Type B pancreatic cell (in vitro differentiated cells): ENCODE measurements at regions not wholly inside any gene's neighbourhood (a gene's known extent, or its start where the extent isn't known, plus 50 kb on each side); places are given as distances from the start of the nearest gene placed in this dataset.
"Not testable (repeated sequence)": the region's sequence is repeated elsewhere in the genome, so short reads cannot be mapped to it uniquely, and the experiment has no call there.

Experiments used
- DNase-seq: peaks from one replicate; pipeline ENCODE4 v3.0.0; 2021; ENCODE audit warnings: mixed read lengths; ENCODE audit not compliant: unreplicated experiment; ENCODE audit errors: extremely low spot score
- H3K27ac Mint-ChIP-seq: 2 replicates; pipeline ENCODE4 v1.8.0; 2021; ENCODE audit warnings: mild to moderate bottlenecking, mixed read lengths
- H3K27me3 Mint-ChIP-seq: 2 replicates; pipeline ENCODE4 v1.8.0; 2021; ENCODE audit warnings: mixed read lengths
- H3K36me3 Mint-ChIP-seq: 2 replicates; pipeline ENCODE4 v1.8.0; 2021; ENCODE audit warnings: mixed read lengths
- H3K4me1 Mint-ChIP-seq: one replicate; pipeline ENCODE4 v1.8.0; 2021; ENCODE audit warnings: mixed read lengths; ENCODE audit not compliant: unreplicated experiment
- H3K4me3 Mint-ChIP-seq: 2 replicates; pipeline ENCODE4 v1.8.0; 2021; ENCODE audit warnings: mild to moderate bottlenecking, mixed read lengths
- H3K9me3 Mint-ChIP-seq: 2 replicates; pipeline ENCODE4 v1.8.0; 2021; ENCODE audit warnings: mixed read lengths
- TF ChIP-seq, protein P1 (sequence below): fragments of 200-600 bp; sonication (generic); conservative IDR thresholded peaks from 2 replicates; pipeline ENCODE4 v1.5.0; 2021; ENCODE audit warnings: antibody characterized with exemption, mild to moderate bottlenecking

DNA sequence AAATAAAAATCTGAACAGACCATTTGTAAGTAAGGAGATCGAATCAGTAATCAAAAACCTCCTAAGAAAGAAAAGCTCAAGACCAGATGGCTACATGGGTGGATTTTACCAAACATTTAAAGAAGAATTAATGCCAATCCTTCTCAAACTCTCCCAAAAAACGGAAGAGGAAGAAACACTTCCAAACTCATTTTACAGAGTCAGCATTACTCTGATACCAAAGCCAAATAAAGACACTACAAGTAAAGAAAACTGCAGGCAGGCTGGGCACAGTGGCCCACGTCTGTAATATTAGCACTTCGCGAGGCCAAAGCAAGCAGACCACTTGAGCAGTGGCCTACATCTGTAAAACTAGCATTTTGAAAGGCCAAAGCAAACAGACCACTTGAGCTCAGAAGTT is 159.8 kb downstream of the DPY19L2 start:
- peaks cover under 1% of the 10 kb centered on the region for H3K27me3 Mint-ChIP-seq
- H3K4me1 Mint-ChIP-seq: no peaks in the 10 kb centered on the region
- no peaks in the 10 kb centered on the region for H3K36me3 Mint-ChIP-seq
- TF ChIP-seq, protein P1, sequence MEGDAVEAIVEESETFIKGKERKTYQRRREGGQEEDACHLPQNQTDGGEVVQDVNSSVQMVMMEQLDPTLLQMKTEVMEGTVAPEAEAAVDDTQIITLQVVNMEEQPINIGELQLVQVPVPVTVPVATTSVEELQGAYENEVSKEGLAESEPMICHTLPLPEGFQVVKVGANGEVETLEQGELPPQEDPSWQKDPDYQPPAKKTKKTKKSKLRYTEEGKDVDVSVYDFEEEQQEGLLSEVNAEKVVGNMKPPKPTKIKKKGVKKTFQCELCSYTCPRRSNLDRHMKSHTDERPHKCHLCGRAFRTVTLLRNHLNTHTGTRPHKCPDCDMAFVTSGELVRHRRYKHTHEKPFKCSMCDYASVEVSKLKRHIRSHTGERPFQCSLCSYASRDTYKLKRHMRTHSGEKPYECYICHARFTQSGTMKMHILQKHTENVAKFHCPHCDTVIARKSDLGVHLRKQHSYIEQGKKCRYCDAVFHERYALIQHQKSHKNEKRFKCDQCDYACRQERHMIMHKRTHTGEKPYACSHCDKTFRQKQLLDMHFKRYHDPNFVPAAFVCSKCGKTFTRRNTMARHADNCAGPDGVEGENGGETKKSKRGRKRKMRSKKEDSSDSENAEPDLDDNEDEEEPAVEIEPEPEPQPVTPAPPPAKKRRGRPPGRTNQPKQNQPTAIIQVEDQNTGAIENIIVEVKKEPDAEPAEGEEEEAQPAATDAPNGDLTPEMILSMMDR: no peak
- no peak for DNase-seq
- no peak overlapping the region for H3K27ac Mint-ChIP-seq
- H3K9me3 Mint-ChIP-seq: peaks cover 4% of the 10 kb centered on the region
- H3K4me3 Mint-ChIP-seq: no peak overlapping the region

DNA sequence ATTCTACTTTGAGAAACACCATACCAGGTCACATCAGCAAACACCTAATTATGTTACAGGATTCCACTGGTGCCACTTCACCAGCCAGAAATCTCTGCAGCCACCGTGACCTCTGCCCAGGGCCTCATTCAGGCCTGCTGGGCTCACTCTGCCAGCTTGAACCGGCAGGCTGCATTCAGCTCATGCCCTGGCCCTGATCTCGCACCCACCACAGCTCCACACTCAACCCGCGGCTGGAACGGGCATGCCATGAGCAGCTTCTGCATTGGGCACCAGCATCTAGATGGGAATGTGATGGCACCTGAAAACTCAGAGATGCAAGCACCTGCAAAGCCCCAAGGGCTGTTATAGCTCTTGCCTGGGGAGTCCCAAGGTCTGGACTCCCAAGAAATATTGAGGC is 168.7 kb downstream of the DPY19L2 start:
- H3K27me3 Mint-ChIP-seq: peaks cover 13% of the 10 kb centered on the region

DNA sequence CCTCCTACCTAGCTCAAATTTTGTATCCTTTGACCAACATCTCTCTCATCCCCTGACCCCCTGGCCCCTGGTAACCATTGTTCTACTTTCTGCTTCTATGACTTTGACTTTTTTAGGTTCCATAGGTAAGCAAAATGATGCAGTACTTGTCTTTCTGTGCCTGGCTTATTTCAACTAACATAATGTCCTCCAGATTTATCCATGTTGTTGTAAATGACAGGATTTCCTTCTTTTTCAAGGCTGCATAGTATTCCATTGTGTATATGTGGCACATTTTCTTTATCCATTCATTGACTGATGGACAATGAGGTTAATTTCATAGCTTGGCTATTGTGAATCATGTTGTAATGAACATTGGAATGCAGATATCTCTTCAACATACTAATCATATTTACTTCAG is 170.1 kb downstream of the DPY19L2 start:
- TF ChIP-seq, protein P1: no peak
- Mint-ChIP-seq H3K9me3 (peaks cover 4% of the 10 kb centered on the region), H3K27me3 (peaks cover 9% of the 10 kb centered on the region), H3K27ac (no peak overlapping the region), H3K4me1 (no peaks in the 10 kb centered on the region), H3K4me3 (no peak overlapping the region), H3K36me3 (no peaks in the 10 kb centered on the region)
- no peak for DNase-seq

More for the DNA sequence above, 168.7 kb downstream of the DPY19L2 start:
- DNase-seq: no peak
- Mint-ChIP-seq H3K27ac (no peak overlapping the region), H3K4me3 (no peak overlapping the region), H3K9me3 (peaks cover 4% of the 10 kb centered on the region), H3K36me3 (no peaks in the 10 kb centered on the region), H3K4me1 (no peaks in the 10 kb centered on the region)
- TF ChIP-seq, protein P1: no peak

- peaks cover 12% of the 10 kb centered on the region for H3K27me3 Mint-ChIP-seq
- TF ChIP-seq, protein P1: no peak
- H3K4me3 Mint-ChIP-seq: no peak overlapping the region
Measured at GRCh38 chr12:63496654-63497053, 171.6 kb downstream of the DPY19L2 start.

GRCh38 chr12:63495974-63496373 is 172.3 kb downstream of the DPY19L2 start:
- no peak for DNase-seq
- Mint-ChIP-seq H3K27me3 (peaks cover 12% of the 10 kb centered on the region), H3K27ac (no peak overlapping the region), H3K9me3 (peaks cover 9% of the 10 kb centered on the region), H3K4me3 (no peak overlapping the region), H3K4me1 (peaks cover 4% of the 10 kb centered on the region), H3K36me3 (no peaks in the 10 kb centered on the region)
- TF ChIP-seq, protein P1: no peak

More at GRCh38 chr12:63496654-63497053, 171.6 kb downstream of the DPY19L2 start:
- Mint-ChIP-seq H3K36me3 (no peaks in the 10 kb centered on the region), H3K9me3 (peaks cover 9% of the 10 kb centered on the region), H3K4me1 (peaks cover 4% of the 10 kb centered on the region), H3K27ac (no peak overlapping the region)
- no peak for DNase-seq

DNA sequence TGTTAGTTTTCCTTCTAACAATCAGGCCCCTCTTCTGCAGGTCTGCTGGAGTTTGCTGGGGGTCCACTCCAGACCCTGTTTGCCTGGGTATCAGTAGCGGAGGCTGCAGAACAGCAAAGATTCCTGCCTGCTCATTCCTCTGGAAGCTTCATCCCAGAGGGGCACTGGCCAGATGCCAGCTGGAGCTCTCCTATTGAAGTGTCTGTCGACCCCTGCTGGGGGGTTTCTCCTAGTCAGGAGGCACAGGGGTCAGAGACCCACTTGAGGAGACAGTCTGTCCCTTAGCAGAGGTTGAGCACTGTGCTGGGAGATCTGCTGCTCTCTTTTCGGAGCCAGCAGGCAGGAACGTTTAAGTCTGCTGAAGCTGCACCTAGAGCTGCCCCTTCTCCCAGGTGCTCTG is 174.9 kb downstream of the DPY19L2 start:
- not testable (repeated sequence) for H3K9me3 Mint-ChIP-seq, H3K27ac Mint-ChIP-seq, DNase-seq, H3K27me3 Mint-ChIP-seq, H3K4me1 Mint-ChIP-seq, H3K4me3 Mint-ChIP-seq, H3K36me3 Mint-ChIP-seq
